GM19238 (cell line): ENCODE measurements at regions not wholly inside any gene's neighbourhood (a gene's known extent, or its start where the extent isn't known, plus 50 kb on each side); places are given as distances from the start of the nearest gene placed in this dataset.
"Not testable (repeated sequence)": the region's sequence is repeated elsewhere in the genome, so short reads cannot be mapped to it uniquely, and the experiment has no call there.

Experiments used
- DNase-seq: peaks from one replicate; pipeline ENCODE4 v3.0.0; 2011; ENCODE audit warnings: low spot score; ENCODE audit not compliant: insufficient read length

DNA sequence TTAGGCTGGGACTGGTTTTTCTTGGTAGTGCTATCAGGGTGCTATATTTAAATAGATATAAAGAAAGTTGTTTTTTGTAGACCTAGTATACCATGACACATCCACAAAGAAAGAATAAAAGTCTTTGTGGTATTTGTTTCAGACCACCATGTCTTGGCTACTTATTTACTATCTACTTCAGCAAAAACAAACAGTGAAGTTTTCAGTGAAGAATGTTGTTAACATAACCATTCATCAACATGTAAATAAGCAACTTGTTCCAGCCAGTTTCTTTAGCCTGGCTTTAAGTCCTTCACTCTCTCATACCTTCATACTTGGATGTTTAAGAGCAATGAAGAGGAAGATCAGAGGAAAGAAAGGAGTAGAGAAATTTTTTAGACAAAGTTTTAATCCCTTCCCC is 624.1 kb downstream of the CD109 start:
- DNase-seq: no peak

DNA sequence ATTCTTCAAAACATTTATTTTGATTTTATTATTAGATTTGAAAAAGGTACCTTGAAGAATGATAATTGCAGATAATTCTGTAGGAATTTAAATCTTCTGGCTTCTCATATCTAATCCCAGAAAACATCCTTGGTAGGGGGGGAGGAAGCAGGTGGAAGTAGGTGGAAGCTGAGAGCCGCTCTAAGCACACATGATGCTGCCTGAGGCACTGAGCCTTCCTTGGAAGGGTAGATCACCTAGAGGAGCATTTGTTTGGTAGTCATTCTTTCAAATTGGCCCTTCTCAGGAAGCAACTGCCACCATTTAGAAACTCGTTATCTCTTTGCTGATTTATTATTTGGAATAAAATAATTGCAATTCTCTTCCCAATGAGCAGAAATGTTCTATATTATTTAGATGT is 623.3 kb downstream of the CD109 start:
- DNase-seq: no peak

DNA sequence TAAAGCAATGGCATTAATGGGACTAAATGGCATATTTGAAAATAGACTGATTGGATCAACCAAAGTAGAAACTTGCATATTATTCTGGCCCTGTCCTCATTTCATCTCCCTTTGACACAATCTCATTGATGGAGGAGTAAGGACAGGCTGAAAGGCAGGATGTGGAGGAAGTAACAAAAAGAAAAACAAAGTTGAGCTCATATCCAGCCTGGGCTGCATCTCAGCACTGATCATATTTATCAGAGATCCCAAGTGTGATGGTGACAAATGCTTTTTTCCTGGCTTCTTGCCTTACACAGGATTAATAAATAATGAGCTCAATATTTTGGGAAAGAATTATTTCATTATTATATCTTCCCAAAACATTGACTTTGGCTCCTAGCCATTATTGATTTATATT is 622.7 kb downstream of the CD109 start:
- no peak for DNase-seq

DNA sequence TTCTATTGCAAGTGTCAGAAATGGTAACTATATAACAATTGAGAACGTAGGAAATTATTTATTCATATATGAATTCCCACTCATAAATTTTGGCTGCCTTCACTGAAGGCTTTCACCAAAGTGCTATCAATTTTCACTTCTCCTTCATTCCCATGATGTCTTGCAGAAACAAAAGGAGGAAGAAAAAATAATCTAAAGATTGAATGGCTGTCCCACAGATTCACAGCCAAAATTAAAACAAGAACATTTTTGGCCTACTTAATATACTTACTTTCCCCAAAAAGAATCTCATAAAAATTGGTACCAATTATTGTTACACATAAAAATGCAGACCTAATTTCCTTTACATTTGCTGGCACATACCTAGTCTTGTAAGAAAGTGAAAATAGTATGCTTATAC is 616.1 kb downstream of the CD109 start:
- DNase-seq: no peak

DNA sequence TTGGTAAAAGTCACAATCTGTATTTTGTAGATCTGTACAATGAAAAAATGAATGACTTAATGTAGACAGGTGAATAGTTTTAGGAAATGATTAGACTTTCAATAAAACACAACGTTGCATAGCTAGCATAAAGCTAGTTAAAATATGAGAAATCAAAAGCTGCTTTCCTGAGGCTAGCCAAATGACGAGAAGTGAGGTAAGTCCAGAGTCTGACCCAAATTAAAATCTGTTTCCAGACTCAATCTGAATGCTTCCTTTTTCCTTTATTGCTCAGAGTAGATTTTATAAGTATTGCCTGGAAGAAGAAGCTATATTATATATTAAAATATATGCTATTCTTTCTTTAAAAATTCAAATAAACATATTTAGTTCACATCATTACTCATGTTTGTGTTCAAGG is 615.4 kb downstream of the CD109 start:
- DNase-seq: no peak

DNA sequence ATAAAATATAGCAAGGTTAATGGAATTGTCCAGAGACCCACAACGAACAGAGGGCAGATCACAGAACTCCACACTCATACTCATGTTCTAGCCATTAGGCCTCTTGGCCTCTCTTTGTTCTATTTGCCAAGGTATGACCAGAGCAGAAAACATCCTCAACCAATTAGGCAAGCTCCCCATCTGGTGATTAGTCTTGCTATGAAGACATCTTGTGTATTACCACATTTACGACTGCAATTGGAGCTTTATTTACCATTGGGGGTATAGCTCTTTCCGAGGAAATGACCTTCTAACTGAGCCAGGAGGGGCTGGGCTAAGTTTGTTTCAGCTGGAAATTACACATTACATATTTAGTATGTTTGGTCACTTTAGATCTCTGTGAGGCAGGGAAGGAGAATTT is 593.9 kb downstream of the CD109 start:
- no peak for DNase-seq

DNA sequence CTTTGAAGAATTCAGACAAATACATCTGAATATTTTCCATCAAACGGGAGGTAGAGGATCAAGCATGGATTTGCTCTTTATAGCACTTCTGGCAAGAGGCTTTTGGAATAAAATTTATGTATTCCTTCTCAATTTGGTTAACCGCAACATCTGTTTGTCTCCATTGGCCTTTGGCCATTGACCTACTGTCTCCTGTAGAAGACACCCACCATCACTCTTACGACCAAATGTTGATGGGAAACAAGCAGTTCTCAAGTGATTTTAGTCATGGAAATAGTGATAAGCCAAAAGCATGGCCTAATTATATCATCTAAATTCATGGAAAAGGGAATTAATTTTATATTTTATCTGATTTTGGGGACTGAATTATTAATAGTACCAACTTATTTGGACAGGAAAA is 591.9 kb downstream of the CD109 start:
- no peak for DNase-seq

DNA sequence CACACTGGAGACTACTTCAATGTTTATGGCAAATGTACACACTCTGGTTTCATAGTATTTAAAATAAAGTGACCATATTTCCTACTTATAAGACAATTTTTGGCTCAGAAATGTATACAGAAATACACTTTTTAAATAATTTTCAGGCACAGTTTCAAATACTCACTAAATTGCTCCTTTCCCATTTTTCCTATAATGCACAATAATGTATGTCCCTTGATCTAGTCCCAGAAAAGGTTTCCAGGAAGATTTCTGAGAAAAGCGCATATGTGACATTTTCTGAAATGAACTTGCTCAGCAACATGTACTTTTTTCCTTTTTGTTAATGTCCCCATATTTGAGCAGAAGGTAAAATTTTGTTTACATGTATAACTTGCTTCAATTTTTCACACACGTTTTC is 591.4 kb downstream of the CD109 start:
- no peak for DNase-seq

DNA sequence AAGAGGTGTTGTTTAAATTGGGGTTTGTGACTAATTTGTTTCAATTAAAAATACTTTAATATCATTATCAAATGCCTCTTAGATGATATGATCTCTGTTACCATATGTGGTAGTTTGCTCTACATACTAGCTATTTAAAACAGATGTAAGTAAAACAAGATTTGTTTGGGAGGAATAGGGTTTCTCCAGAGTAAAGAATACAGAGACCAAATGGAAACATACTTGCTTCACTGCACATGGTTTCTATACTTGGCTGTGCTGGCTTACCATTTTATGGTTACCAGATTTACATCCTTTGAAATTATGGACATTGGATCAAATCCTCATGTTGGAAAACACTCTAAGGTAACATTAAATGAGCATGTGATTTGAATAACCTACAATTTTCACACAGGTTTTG is 588.3 kb downstream of the CD109 start:
- no peak for DNase-seq

DNA sequence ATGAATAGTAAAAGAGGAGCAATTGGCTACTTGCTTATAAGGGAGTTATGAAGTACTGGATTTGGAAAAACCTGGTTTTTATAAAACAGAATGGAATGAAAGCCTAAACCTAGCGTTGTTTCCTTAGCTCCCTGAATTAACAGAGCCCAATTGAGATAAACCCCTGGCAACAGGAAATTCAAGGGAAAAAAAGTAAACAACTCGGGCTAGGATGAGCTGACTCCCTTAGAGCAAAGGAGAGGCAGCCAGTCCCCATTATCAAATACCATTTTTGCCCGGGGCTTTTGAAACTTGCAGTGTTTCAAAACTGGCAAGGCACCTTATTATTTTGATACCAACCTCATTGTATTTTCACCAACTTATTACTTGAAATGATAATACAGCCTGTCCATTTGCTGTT is 587.5 kb downstream of the CD109 start:
- DNase-seq: no peak

DNA sequence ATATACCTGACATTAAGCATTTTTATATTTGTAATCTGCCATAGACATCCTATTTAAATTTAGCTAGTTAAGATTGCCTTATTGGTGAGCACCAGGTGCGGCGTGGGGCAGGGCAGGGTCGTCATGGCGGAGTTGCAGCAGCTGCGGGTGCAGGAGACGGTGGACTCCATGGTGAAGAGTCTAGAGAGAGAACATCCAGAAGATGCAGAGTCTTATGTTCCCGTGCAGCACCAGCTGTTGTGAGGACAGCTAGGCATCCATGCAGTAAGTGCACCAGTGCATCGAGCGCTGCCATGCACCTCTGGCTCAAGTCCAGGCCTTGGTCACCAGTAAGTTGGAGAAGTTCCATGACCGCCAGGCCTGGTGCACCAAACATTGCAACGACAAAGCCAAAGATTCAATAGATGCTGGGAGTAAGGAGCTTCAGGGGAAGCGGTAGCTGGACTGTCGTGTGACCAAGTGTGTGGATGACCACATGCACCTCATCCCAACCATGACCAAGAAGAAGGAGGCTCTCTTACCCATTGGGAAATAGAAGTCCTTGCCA is 586.2 kb downstream of the CD109 start:
- DNase-seq: no peak

DNA sequence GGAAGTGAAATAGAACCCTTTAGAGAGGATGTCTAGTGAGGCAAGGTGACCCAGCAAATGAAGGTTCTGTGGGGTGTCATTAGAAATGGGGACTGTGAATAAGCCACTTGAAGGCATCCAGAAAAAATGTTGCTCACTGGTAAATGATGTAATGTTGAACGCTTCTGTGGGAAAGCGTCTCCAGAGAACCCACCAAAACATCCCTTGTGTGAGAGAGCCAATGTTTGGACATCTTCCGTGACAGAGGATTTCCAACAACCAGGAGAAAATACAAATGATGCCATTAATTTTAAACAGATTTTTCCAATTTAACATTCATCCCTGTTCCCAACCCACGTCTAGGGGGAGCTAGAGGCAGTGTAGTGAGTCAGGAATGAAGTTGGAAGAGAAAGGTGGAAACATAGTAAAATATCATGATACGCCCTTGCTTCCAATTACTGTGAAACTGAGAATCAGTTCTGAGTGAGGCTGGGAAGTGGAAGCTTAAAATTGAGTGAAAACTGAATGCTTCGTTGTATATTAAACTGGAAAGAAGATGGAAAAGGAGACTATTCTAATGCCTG is 584.2 kb downstream of the CD109 start:
- DNase-seq: no peak

DNA sequence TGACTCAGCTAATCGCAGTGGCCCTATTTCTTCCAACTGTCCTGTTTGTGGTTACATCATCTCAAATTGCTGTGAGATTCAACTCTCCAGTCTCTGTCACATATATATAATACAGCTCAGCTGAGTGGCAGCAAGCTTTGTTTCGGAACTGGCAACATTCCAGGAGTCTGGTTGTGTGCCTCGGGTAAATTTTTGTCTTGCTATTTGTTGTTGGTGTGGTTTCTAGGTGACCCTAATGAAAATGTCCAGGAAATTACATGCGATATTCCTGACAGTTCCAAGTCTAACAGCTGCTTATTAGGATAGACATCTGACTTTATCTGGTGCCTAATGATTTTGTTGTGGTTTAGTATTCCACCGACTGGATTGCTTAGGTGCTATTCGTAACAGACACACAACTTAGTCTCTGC is 581.8 kb downstream of the CD109 start:
- no peak for DNase-seq

DNA sequence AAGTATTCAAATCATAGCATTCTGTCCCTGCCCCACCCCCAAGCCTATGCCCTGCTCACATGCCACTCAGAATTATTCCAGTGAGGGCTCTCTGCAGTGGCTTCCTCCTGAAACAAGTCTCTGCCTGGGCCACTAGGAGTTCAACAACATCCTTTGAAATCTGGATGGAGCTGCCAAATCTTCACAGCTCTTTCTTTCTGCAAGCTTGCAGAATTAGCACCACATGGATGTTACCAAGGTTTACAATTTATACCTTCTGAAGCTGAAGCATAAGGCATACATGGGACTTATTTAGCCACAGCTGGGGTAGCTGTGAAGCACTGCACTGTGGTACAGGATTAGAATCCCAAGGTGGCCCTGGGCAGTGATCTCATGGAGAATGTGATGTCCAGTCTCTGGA is 577.5 kb downstream of the CD109 start:
- DNase-seq: no peak

DNA sequence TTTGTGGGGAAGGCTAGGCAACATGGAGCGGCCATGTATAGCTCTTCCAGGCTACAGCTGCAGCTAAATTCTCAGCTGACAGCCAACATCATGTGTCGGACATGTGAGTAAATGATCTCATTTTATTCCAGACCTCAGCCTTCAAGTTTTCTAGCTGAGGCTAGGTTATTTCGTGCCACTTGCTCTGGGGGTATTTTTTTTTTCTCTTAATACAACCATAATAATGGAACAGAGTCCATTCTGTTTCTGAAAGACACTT is 573.5 kb downstream of the CD109 start:
- no peak for DNase-seq

DNA sequence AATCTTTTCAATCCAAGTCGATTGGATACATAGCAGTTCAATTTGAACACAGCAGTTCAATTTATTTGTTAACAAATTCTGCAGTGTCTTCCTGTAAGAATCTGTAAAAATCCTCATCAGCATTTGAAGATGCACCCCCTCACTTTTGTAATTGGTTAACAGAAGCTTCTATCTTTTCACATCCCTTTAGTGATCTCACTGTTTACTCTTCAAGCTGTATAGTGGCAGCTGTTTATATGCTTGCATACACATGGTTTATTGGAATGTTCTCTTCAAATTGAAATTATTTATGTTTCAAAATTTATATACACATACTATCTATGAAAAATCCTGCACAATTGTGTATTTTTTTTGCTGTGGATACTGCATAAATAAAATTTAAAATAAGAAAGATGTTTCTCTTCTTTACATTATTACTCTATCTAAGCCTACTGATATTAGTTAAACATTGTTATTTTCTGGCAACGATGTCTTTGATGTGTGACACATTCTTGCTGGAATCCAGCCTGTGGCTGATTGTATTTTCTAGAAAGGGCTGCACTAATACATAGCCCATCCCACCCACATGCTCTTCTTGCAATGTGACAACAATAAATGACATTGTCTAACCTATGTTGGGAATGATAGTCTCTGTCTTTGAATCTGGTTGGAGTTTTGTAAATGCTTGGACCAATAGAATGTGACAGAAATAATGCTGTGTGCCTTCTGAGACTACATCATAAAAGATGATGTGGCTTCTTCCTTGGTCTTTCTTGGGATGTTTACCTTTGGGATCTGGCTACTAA is 573.0 kb downstream of the CD109 start:
- no peak for DNase-seq

DNA sequence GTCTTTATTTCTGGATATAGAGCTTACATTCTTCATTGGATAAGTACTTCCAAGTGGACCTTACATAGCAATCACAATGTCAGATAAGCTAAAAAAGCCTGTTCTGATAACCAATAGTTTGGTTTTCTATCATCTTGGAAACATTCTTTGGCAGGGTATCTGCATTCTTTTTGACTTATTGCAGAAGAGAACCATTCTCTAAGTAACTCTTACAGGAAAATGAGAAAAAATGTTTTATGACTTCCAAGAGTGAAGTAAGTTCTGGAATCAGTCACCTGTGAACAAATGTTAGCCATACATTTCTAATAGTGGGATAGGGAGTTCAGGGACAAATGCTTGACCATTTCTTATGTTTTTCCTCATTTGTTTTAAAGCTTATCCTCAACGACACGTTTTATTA is 564.0 kb downstream of the CD109 start:
- no peak for DNase-seq

DNA sequence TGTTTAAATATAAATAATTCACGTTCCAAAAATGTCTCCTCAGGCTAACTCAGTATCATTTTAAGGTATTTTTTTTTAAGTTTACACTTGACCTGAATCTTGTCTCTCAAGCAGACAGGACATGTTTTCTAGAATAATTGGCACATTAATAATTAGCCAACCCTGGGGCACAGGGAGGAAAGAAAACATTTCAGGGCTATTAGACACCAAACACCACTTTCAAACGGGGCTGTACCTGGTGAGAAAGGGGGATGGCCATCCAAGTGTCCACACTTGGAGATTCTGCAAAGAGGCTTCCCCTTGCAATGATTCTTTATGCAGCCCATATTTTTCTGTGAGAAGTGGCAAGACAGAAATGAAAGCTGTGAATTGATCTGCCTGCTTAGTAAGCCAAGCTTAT is 560.8 kb downstream of the CD109 start:
- DNase-seq: no peak

DNA sequence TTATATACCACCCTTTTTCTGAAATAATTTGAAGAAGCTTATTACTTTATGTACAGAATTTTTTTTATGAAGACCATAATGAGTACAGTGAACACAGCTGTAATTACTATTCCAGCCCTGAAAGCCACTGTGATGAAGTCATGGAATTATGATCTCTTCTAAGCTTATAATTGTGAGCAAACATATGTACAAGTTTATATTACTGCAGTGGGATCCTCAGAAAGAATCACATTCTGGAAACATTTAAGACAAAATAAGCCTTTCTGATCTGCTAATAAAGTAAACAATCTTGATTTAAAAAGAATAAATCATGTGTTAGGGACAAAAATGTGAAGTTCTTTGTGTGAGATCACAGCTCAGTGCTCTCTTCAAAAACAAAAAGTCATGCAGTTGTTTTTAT is 560.4 kb downstream of the CD109 start:
- DNase-seq: no peak

DNA sequence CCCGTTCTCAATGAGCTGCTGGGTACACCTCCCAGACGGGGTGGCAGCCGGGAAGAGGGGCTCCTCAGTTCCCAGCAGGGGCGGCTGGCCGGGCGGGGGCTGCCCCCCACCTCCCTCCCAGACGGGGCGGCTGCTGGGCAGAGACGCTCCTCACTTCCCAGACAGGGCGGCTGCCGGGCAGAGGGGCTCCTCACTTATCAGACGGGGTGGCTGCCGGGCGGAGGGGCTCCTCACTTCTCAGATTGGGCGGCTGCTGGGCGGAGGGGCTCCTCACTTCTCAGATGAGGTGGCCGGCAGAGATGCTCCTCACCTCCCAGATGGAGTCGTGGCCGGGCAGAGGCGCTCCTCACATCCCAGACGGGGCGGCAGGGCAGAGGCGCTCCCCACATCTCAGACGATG is 559.0 kb downstream of the CD109 start:
- not testable (repeated sequence) for DNase-seq

DNA sequence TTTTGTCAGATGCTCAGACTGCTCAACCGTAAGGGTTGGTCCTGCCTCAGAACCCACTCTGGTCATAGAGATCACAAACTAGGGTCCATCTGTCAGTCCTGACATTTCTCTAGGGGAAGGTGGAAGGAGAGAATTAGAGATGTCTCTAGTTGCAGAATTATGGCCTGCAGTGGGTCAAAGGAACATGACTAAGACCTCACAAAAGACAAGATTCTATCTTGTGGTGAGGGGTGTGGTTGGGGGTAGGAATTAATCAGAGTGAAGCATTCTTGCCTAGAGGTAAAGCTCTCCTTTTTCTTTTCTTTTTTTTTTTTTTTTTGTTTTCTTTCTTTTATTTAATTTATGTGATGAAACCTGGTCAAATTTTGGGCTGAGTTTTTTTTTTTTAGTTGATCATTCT is 558.1 kb downstream of the CD109 start:
- DNase-seq: not testable (repeated sequence)

DNA sequence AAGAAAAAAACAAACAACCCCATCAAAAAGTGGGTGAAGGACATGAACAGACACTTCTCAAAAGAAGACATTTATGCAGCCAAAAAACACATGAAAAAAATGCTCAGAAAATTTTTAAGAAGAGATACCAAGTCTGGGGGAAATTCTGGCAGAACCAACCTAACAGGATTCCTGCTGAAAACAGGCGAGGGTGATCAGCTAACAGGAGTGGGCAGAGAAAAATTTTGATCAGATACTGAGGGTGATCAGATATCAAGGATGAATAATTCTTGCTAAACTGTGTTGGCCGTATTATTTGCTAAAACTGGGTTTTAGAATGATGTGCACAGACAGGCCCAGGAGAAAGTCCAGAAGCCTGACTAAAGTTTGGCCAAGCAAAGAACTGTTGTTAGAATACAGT is 557.3 kb downstream of the CD109 start:
- DNase-seq: no peak

DNA sequence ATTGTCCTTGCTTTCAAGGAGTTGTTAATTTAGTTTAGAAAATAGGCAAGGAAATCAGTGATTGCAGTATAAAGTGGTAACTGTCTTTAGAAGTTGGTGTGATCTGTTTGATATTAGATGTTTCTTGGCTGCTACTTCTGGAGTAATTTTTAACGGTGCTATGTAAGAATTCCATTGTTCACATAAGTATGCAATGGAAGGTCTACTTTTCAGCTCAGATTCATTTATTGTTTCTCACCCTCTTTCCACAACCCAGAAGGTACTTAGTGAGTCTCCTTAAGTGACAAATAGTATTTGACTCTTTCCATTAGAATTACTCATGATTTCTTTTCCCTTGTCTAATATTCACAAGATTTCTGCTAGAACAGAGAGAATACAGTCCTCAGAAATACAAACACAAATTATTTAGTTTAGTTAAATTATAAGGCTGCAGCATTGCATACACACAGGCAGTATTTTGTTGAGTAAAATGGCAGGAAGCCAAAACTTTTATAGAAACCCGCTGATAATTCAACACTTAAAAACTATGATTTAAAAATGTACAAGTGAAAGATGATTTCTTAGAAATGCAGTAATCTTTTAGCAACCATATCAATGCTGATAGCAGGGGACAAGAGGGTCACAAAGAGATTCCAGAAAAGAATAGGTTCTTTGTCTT is 554.3 kb downstream of the CD109 start:
- no peak for DNase-seq
